ENCODE measurements at regions not wholly inside any gene's neighbourhood (a gene's known extent, or its start where the extent isn't known, plus 50 kb on each side); places are given as distances from the start of the nearest gene placed in this dataset.

DNA sequence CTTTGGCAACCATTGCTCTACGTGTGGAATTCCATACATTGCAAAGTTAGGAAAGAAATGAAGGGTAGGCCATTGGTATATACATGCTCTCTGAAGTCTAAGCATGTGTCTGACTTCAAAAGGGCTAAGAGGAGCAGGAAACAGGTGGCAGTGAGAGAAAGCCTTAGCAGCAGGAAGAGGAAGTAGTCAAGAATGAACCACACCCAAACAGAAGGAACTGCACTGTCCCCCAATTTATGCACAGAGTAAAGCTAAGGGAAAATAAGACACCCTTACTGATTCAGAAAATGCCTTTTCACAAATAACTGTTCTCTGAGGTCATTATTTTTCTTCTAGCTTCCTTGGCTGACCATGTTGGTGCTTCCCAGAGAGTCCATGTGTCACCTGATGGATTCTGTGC lies 575.4 kb downstream of the NTRK3 start:
- H3K79me2 ChIP-seq (ENCODE audit: low read depth): no peaks in the 10 kb centered on the region

DNA sequence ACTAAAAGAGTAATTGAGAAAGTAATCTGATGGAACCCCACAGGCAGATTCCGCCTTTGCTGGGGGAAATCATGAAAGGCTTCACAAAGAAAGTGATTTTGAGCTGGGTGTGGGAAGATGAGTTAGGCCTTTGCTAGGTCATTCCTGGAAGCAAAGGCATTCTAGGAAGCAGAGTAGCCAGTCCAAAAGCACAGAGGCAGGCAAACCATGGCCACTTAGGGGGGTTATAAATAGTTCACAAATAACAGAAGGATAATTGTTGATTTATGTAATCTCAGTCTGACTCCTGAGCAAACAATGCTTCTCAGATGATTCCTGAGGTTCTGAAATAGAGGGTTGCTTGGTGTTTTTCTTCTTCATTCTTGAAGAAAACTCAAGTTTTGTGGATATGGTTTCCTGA lies 576.3 kb downstream of the NTRK3 start:
- Mint-ChIP-seq H3K36me3 (no peaks in the 10 kb centered on the region), H3K27me3 (ENCODE audit: insufficient read depth, low read depth) (peaks cover 5% of the 10 kb centered on the region), H3K4me3 (no peak overlapping the region), H3K4me1 (no peaks in the 10 kb centered on the region), H3K9me3 (peaks cover 17% of the 10 kb centered on the region), H3K27ac (no peak overlapping the region)
- no peak overlapping the region for H3K4me2 ChIP-seq
- no peak overlapping the region for H3K9ac ChIP-seq
- no peaks in the 10 kb centered on the region for H3K4me1 ChIP-seq
- no peaks in the 10 kb centered on the region for H3K36me3 ChIP-seq
- H3K9me3 ChIP-seq (ENCODE audit: low read depth): no peaks in the 10 kb centered on the region
- no peak overlapping the region for H3K27ac ChIP-seq
- no peak for TF ChIP-seq EZH2 (IDR thresholded peaks at IDR 0.05)
- TF ChIP-seq EZH2phosphoT487 (IDR thresholded peaks at IDR 0.05): no peak
- TF ChIP-seq, protein P1, sequence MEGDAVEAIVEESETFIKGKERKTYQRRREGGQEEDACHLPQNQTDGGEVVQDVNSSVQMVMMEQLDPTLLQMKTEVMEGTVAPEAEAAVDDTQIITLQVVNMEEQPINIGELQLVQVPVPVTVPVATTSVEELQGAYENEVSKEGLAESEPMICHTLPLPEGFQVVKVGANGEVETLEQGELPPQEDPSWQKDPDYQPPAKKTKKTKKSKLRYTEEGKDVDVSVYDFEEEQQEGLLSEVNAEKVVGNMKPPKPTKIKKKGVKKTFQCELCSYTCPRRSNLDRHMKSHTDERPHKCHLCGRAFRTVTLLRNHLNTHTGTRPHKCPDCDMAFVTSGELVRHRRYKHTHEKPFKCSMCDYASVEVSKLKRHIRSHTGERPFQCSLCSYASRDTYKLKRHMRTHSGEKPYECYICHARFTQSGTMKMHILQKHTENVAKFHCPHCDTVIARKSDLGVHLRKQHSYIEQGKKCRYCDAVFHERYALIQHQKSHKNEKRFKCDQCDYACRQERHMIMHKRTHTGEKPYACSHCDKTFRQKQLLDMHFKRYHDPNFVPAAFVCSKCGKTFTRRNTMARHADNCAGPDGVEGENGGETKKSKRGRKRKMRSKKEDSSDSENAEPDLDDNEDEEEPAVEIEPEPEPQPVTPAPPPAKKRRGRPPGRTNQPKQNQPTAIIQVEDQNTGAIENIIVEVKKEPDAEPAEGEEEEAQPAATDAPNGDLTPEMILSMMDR (IDR thresholded peaks at IDR 0.05): no peak
- no peaks in the 10 kb centered on the region for H3K27me3 ChIP-seq
- H3F3A ChIP-seq (ENCODE audit: low read depth): no peaks in the 10 kb centered on the region
- no peaks in the 10 kb centered on the region for H4K20me1 ChIP-seq (ENCODE audit: low read depth)
- no peak overlapping the region for H3K4me3 ChIP-seq
- no peak overlapping the region for H2AFZ ChIP-seq (replicated peaks)
- no peaks in the 10 kb centered on the region for H3K79me2 ChIP-seq (ENCODE audit: low read depth)
- DNase-seq (ENCODE audit: low spot score): no peak

More for the DNA sequence above, 575.4 kb downstream of the NTRK3 start:
- H3K36me3 ChIP-seq: no peaks in the 10 kb centered on the region
- no peaks in the 10 kb centered on the region for H3K4me1 Mint-ChIP-seq
- H3K9ac ChIP-seq: no peak overlapping the region
- TF ChIP-seq, protein P1 (IDR thresholded peaks at IDR 0.05): no peak
- TF ChIP-seq EZH2phosphoT487 (IDR thresholded peaks at IDR 0.05) (no peak), EZH2 (IDR thresholded peaks at IDR 0.05) (no peak)
- no peaks in the 10 kb centered on the region for H3K9me3 ChIP-seq (ENCODE audit: low read depth)
- no peak overlapping the region for H3K4me2 ChIP-seq
- H3K4me1 ChIP-seq: no peaks in the 10 kb centered on the region
- no peak overlapping the region for H3K4me3 ChIP-seq
- H3K9me3 Mint-ChIP-seq: peaks cover 15% of the 10 kb centered on the region
- no peak overlapping the region for H3K4me3 Mint-ChIP-seq
- H3K27ac ChIP-seq: no peak overlapping the region
- H3K27me3 Mint-ChIP-seq (ENCODE audit: insufficient read depth, low read depth): peaks cover 5% of the 10 kb centered on the region
- no peaks in the 10 kb centered on the region for H4K20me1 ChIP-seq (ENCODE audit: low read depth)
- H3F3A ChIP-seq (ENCODE audit: low read depth): no peaks in the 10 kb centered on the region
- no peak overlapping the region for H3K27ac Mint-ChIP-seq
- no peaks in the 10 kb centered on the region for H3K36me3 Mint-ChIP-seq
- no peak for DNase-seq (ENCODE audit: low spot score)
- H3K27me3 ChIP-seq: no peaks in the 10 kb centered on the region
- H2AFZ ChIP-seq (replicated peaks): no peak overlapping the region

DNA sequence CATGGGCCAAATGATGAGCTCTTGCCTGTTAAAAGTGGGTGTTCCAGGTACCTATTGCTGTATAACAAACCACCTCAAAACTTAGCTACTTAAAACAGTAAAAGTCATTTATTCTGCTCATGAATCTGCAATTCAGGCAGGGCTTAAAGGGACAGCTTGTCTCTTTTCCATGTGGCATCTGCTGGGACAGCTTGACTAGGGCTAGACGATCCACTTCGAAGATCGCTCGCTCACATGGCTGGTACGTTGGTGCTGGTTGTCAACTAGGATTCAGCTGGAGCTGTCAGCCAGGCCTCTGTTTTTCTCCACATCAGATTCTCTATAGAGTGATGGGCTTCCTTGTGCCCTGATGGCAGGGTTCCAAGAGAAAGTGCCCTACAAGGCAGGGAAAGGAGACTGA lies 581.3 kb downstream of the NTRK3 start:
- Histone ChIP-seq H3F3A (ENCODE audit: low read depth) (no peaks in the 10 kb centered on the region), H3K27ac (no peak overlapping the region), H4K20me1 (ENCODE audit: low read depth) (no peaks in the 10 kb centered on the region), H2AFZ (replicated peaks) (no peak overlapping the region), H3K36me3 (no peaks in the 10 kb centered on the region), H3K9ac (no peak overlapping the region), H3K4me1 (no peaks in the 10 kb centered on the region), H3K27me3 (no peaks in the 10 kb centered on the region), H3K9me3 (ENCODE audit: low read depth) (no peaks in the 10 kb centered on the region), H3K4me3 (no peak overlapping the region), H3K79me2 (ENCODE audit: low read depth) (no peaks in the 10 kb centered on the region), H3K4me2 (no peak overlapping the region)
- Mint-ChIP-seq H3K36me3 (no peaks in the 10 kb centered on the region), H3K27me3 (ENCODE audit: insufficient read depth, low read depth) (peaks cover 3% of the 10 kb centered on the region), H3K9me3 (peaks cover 17% of the 10 kb centered on the region), H3K27ac (no peak overlapping the region), H3K4me1 (no peaks in the 10 kb centered on the region), H3K4me3 (no peak overlapping the region)
- TF ChIP-seq EZH2 (IDR thresholded peaks at IDR 0.05) (no peak), EZH2phosphoT487 (IDR thresholded peaks at IDR 0.05) (no peak)
- TF ChIP-seq, protein P1 (IDR thresholded peaks at IDR 0.05): no peak
- DNase-seq (ENCODE audit: low spot score): no peak

All from neural progenitor cell (in vitro differentiated cells).